Astrocyte (in vitro differentiated cells and primary cell): ENCODE measurements at regions not wholly inside any gene's neighbourhood (a gene's known extent, or its start where the extent isn't known, plus 50 kb on each side); places are given as distances from the start of the nearest gene placed in this dataset.

ENCODE experiments used
- DNase-seq: peaks from one replicate; pipeline ENCODE4 v3.0.0-alpha.2; 2010; ENCODE audit warnings: low read depth
- FAIRE-seq: peaks from 2 replicates; lab custom pipeline; 2011; peaks lifted over from hg19 to GRCh38; lab: Jason Lieb, UNC
- H2AFZ ChIP-seq: 2 replicates; pipeline ENCODE4 v1.6.0; 2012; ENCODE audit warnings: low read depth, low read length, inconsistent platforms
- H3K27ac ChIP-seq: 2 replicates; pipeline ENCODE4 v1.5.1; 2011; ENCODE audit warnings: low read depth, low read length, inconsistent platforms
- H3K27me3 ChIP-seq: 2 replicates; pipeline ENCODE4 v1.6.0; 2011; ENCODE audit warnings: low read length, inconsistent platforms; ENCODE audit not compliant: insufficient read depth
- H3K36me3 ChIP-seq: 2 replicates; pipeline ENCODE4 v1.5.1; 2011; ENCODE audit warnings: low read length, inconsistent platforms; ENCODE audit not compliant: insufficient read depth
- H3K4me1 ChIP-seq: 2 replicates; pipeline ENCODE4 v1.5.1; 2011; ENCODE audit warnings: low read length, inconsistent platforms; ENCODE audit not compliant: insufficient read depth
- H3K4me2 ChIP-seq: 2 replicates; pipeline ENCODE4 v1.6.0; 2012; ENCODE audit warnings: low read length, inconsistent platforms
- H3K4me3 ChIP-seq: 2 replicates; pipeline ENCODE4 v1.5.1; 2011; ENCODE audit warnings: low read depth, mild to moderate bottlenecking, low read length, inconsistent platforms; ENCODE audit not compliant: insufficient read depth
- H3K79me2 ChIP-seq: 2 replicates; pipeline ENCODE4 v1.6.0; 2012; ENCODE audit warnings: mild to moderate bottlenecking, low read length, inconsistent platforms; ENCODE audit not compliant: insufficient read depth
- H3K9ac ChIP-seq: 2 replicates; pipeline ENCODE4 v1.6.0; 2012; ENCODE audit warnings: mild to moderate bottlenecking, low read length, inconsistent platforms
- H3K9me3 ChIP-seq: 2 replicates; pipeline ENCODE4 v1.5.1; 2012; ENCODE audit warnings: low read depth, mild to moderate bottlenecking, low read length, inconsistent platforms; ENCODE audit not compliant: insufficient read depth
- H4K20me1 ChIP-seq: 2 replicates; pipeline ENCODE4 v1.6.0; 2012; ENCODE audit warnings: low read length, inconsistent platforms; ENCODE audit not compliant: insufficient read depth
- H3K27ac Mint-ChIP-seq: one replicate; pipeline ENCODE4 v1.8.0; 2021; ENCODE audit warnings: mild to moderate bottlenecking, mixed read lengths; ENCODE audit not compliant: unreplicated experiment
- H3K27me3 Mint-ChIP-seq: one replicate; pipeline ENCODE4 v1.8.0; 2021; ENCODE audit warnings: low read depth, mixed read lengths; ENCODE audit not compliant: unreplicated experiment
- H3K36me3 Mint-ChIP-seq: one replicate; pipeline ENCODE4 v1.8.0; 2021; ENCODE audit warnings: low read depth, mixed read lengths; ENCODE audit not compliant: unreplicated experiment
- H3K4me1 Mint-ChIP-seq: one replicate; pipeline ENCODE4 v1.8.0; 2021; ENCODE audit warnings: low read depth, mixed read lengths; ENCODE audit not compliant: unreplicated experiment
- H3K4me3 Mint-ChIP-seq: one replicate; pipeline ENCODE4 v1.8.0; 2021; ENCODE audit warnings: mild to moderate bottlenecking, moderate library complexity, mixed read lengths; ENCODE audit not compliant: unreplicated experiment
- H3K9me3 Mint-ChIP-seq: one replicate; pipeline ENCODE4 v1.8.0; 2021; ENCODE audit warnings: mild to moderate bottlenecking, mixed read lengths; ENCODE audit not compliant: unreplicated experiment
- CTCF ChIP-seq: IDR thresholded peaks from 2 replicates; pipeline ENCODE4 v1.5.1; 2011; ENCODE audit warnings: low read depth, mild to moderate bottlenecking, inconsistent platforms, low read length, moderate library complexity; ENCODE audit not compliant: insufficient read depth
- EZH2 ChIP-seq: IDR thresholded peaks from 2 replicates; pipeline ENCODE4 v1.6.1; 2012; ENCODE audit warnings: mild to moderate bottlenecking, low read length, inconsistent platforms; ENCODE audit not compliant: insufficient read depth

- Histone ChIP-seq H3K27me3 (no peaks in the 10 kb centered on the region), H3K9me3 (no peaks in the 10 kb centered on the region), H3K36me3 (no peaks in the 10 kb centered on the region), H3K9ac (no peak overlapping the region), H3K4me2 (no peak overlapping the region), H4K20me1 (no peaks in the 10 kb centered on the region), H3K27ac (no peak overlapping the region), H3K4me1 (no peaks in the 10 kb centered on the region), H3K4me3 (no peak overlapping the region), H3K79me2 (no peaks in the 10 kb centered on the region), H2AFZ (no peak overlapping the region)
- Mint-ChIP-seq H3K27ac (no peak overlapping the region), H3K4me1 (peaks cover 10% of the 10 kb centered on the region), H3K27me3 (no peaks in the 10 kb centered on the region), H3K4me3 (no peak overlapping the region), H3K36me3 (peaks cover 2% of the 10 kb centered on the region), H3K9me3 (peaks cover 6% of the 10 kb centered on the region)
- TF ChIP-seq EZH2: no peak
- no peak for TF ChIP-seq CTCF
- FAIRE-seq: peak; percentile 23
- no peak for DNase-seq
Measured at GRCh38 chr1:218802799-218803198, 370.9 kb upstream of the LYPLAL1 start.

- Histone ChIP-seq H3K36me3 (no peaks in the 10 kb centered on the region), H3K4me2 (no peak overlapping the region), H3K79me2 (no peaks in the 10 kb centered on the region), H3K9ac (no peak overlapping the region), H3K4me1 (no peaks in the 10 kb centered on the region), H4K20me1 (no peaks in the 10 kb centered on the region), H3K27me3 (no peaks in the 10 kb centered on the region), H3K27ac (no peak overlapping the region), H3K4me3 (no peak overlapping the region), H3K9me3 (no peaks in the 10 kb centered on the region), H2AFZ (no peak overlapping the region)
- peak overlapping the region; percentile 15 for H3K27ac Mint-ChIP-seq
- peaks cover 10% of the 10 kb centered on the region for H3K4me1 Mint-ChIP-seq
- FAIRE-seq: no peak
- H3K27me3 Mint-ChIP-seq: no peaks in the 10 kb centered on the region
- H3K4me3 Mint-ChIP-seq: no peak overlapping the region
- DNase-seq: no peak
- TF ChIP-seq EZH2: no peak
- no peak for TF ChIP-seq CTCF
- peaks cover 2% of the 10 kb centered on the region for H3K36me3 Mint-ChIP-seq
- peaks cover 6% of the 10 kb centered on the region for H3K9me3 Mint-ChIP-seq
Measured at GRCh38 chr1:218803351-218803997, 370.2 kb upstream of the LYPLAL1 start.

- no peaks in the 10 kb centered on the region for H3K27me3 Mint-ChIP-seq
- peaks cover 2% of the 10 kb centered on the region for H3K36me3 Mint-ChIP-seq
- no peak for TF ChIP-seq CTCF
- no peak for TF ChIP-seq EZH2
Measured at GRCh38 chr1:218804014-218804785, 369.5 kb upstream of the LYPLAL1 start.

More at GRCh38 chr1:218804014-218804785, 369.5 kb upstream of the LYPLAL1 start:
- H2AFZ ChIP-seq: no peak overlapping the region
- peaks cover 10% of the 10 kb centered on the region for H3K4me1 Mint-ChIP-seq
- FAIRE-seq: peak; percentile 29
- no peaks in the 10 kb centered on the region for H3K27me3 ChIP-seq
- no peak overlapping the region for H3K4me2 ChIP-seq
- no peak overlapping the region for H3K4me3 Mint-ChIP-seq
- H3K9me3 ChIP-seq: no peaks in the 10 kb centered on the region
- no peak overlapping the region for H3K27ac ChIP-seq
- peak overlapping the region; percentile 60 for H3K27ac Mint-ChIP-seq
- H3K4me1 ChIP-seq: no peaks in the 10 kb centered on the region
- H4K20me1 ChIP-seq: no peaks in the 10 kb centered on the region
- no peak overlapping the region for H3K4me3 ChIP-seq
- no peak for DNase-seq
- H3K36me3 ChIP-seq: no peaks in the 10 kb centered on the region
- H3K79me2 ChIP-seq: no peaks in the 10 kb centered on the region
- H3K9me3 Mint-ChIP-seq: peaks cover 6% of the 10 kb centered on the region
- no peak overlapping the region for H3K9ac ChIP-seq
